ENCODE measurements at regions not wholly inside any gene's neighbourhood (a gene's known extent, or its start where the extent isn't known, plus 50 kb on each side); places are given as distances from the start of the nearest gene placed in this dataset.

GRCh38 chr5:165209101-165209727 is 1703.8 kb downstream of the MAT2B start:
- TF ChIP-seq, protein P1, sequence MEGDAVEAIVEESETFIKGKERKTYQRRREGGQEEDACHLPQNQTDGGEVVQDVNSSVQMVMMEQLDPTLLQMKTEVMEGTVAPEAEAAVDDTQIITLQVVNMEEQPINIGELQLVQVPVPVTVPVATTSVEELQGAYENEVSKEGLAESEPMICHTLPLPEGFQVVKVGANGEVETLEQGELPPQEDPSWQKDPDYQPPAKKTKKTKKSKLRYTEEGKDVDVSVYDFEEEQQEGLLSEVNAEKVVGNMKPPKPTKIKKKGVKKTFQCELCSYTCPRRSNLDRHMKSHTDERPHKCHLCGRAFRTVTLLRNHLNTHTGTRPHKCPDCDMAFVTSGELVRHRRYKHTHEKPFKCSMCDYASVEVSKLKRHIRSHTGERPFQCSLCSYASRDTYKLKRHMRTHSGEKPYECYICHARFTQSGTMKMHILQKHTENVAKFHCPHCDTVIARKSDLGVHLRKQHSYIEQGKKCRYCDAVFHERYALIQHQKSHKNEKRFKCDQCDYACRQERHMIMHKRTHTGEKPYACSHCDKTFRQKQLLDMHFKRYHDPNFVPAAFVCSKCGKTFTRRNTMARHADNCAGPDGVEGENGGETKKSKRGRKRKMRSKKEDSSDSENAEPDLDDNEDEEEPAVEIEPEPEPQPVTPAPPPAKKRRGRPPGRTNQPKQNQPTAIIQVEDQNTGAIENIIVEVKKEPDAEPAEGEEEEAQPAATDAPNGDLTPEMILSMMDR (IDR thresholded peaks at IDR 0.05) = peak; percentile 78

DNA sequence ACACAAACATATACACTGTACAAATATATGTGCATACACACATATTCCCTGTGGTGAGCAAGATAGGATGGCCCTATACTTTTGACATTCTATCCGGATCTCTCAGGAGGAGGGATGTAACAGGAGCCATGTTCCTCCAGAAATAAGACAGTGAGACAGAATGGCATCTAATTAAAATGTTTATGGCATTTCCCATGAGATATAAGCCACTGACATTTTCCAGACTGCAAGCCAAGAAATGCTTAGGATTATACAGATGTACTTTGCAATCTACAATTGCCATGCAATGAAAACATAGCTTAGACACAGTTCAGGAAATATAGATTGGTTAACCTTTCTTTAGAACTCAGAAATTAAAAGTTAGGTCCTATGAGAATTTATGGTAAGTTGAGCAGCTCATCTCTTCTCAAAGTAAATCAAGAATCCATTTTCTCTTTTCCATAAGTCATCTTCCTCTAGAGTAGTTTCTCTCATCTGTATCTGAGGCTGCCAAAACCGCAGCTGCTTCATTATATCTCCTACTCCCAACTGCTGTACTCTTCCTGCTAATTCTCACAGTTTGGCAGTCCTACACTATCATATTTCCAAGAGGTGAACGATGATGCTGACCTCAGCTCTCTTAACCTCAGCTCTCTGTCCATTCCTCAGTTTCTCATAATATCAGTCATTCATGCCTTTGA is 1719.1 kb downstream of the MAT2B start:
- TF ChIP-seq, protein P1 (IDR thresholded peaks at IDR 0.05) = no peak

DNA sequence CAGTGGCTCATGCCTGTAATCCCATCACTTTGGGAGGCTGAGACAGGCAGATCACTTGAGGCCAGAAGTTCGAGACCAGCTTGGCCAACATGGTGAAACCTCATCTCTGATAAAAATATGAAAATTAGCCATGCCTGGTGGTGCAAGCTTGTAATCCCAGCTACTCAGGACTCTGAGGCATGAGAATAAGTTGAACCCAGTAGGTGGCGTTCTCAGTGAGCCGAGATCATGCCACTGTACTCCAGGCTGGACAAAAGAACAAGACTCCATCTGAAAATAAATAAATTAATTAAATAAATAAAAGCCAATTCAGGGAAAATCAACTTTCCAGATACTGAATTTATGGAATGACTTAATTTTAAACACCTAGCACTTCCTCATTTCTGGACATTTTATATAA is 1722.1 kb downstream of the MAT2B start:
- TF ChIP-seq, protein P1 (IDR thresholded peaks at IDR 0.05) = no peak

GRCh38 chr5:165228184-165228583 is 1722.8 kb downstream of the MAT2B start:
- TF ChIP-seq, protein P1 (IDR thresholded peaks at IDR 0.05) = no peak

DNA sequence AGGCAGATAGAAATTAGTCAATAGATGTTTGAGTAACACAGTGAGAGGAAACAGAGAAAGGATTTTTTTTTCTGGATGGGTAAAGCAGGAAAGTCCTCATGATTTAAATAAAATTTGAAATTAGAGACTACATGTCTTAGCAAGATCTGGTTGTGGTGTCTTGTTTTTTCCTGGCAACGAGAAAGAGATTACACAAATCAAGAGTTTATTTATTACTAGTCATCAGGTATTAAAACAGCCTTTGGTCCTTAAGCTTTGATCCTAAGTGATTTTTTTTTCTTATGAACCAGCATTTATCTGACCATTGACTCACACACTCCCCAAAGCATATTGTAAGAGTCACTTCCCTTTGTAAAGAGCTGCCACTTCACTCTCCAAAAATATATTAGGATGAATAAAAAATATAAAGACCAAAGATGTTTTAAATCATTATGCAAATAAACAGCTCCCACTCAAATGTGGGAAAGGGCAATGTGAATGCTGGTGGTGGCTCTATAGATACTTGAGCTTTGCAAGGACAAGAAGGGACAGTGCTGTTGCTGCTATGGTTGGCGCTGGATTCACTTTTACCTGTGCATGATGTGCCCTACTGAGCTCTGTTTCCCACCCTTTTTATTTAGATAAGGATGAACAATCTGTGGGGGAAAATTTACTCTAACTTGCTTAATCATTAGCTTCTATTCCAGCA is 1726.5 kb downstream of the MAT2B start:
- TF ChIP-seq, protein P1 (IDR thresholded peaks at IDR 0.05) = no peak

GRCh38 chr5:165232509-165233028 is 1727.2 kb downstream of the MAT2B start:
- TF ChIP-seq, protein P1 (IDR thresholded peaks at IDR 0.05) = no peak

GRCh38 chr5:165241811-165242210 is 1736.4 kb downstream of the MAT2B start:
- TF ChIP-seq, protein P1 (IDR thresholded peaks at IDR 0.05) = no peak

Measured in LNCAP (cell line).